ENCODE measurements at regions not wholly inside any gene's neighbourhood (a gene's known extent, or its start where the extent isn't known, plus 50 kb on each side); places are given as distances from the start of the nearest gene placed in this dataset.

- no peak for TF ChIP-seq REST (IDR thresholded peaks at IDR 0.05)
Measured at GRCh38 chr18:6543330-6543908, 128.7 kb upstream of the L3MBTL4 start (continued).

- Histone ChIP-seq H3K27me3 (ENCODE audit: control insufficient read depth in 4 of 4, insufficient read depth in 4 of 4, low read length in 3 of 4) (peaks cover 0 to 2% (median 0%) of the 10 kb centered on the region in 4 donors), H3K9me3 (ENCODE audit: control insufficient read depth in 4 of 4, low read length in 3 of 4) (no peaks in the 10 kb centered on the region), H3K9ac (ENCODE audit: low read depth in 1 of 2, low read length in 2 of 2) (no peak overlapping the region), H3K36me3 (ENCODE audit: control insufficient read depth in 4 of 4, insufficient read depth in 3 of 4, low read depth in 1 of 4, low read length in 3 of 4) (no peaks in the 10 kb centered on the region), H3K4me3 (ENCODE audit: low read depth in 1 of 3, low read length in 3 of 3) (no peak overlapping the region), H3K4me1 (ENCODE audit: control insufficient read depth in 4 of 4, insufficient read depth in 4 of 4, low read length in 3 of 4) (no peaks in the 10 kb centered on the region), H3K27ac (ENCODE audit: low read depth in 1 of 2, low read length in 2 of 2) (no peak overlapping the region)
- no peak for DNase-seq (ENCODE audit: low spot score)
- TF ChIP-seq HNF4A (conservative IDR thresholded peaks at IDR 0.05): no peak
- no peak for TF ChIP-seq YY1 (IDR thresholded peaks at IDR 0.05)
- TF ChIP-seq SP1 (IDR thresholded peaks at IDR 0.05): no peak
- no peak for TF ChIP-seq EGR1 (IDR thresholded peaks at IDR 0.05; ENCODE audit: low read depth in 2 of 2)
- no peak for TF ChIP-seq RAD21 (IDR thresholded peaks at IDR 0.05)
- TF ChIP-seq NR2F2 (IDR thresholded peaks at IDR 0.05): no peak
- WGBS: 80% methylated on average over 4 of the region's 4 CpGs
Measured at GRCh38 chr18:6546229-6546628, 131.5 kb upstream of the L3MBTL4 start.

- Histone ChIP-seq H3K36me3 (ENCODE audit: control insufficient read depth in 4 of 4, insufficient read depth in 3 of 4, low read depth in 1 of 4, low read length in 3 of 4) (no peaks in the 10 kb centered on the region), H3K9me3 (ENCODE audit: control insufficient read depth in 4 of 4, low read length in 3 of 4) (no peaks in the 10 kb centered on the region), H3K27ac (ENCODE audit: low read depth in 1 of 2, low read length in 2 of 2) (no peak overlapping the region), H3K9ac (ENCODE audit: low read depth in 1 of 2, low read length in 2 of 2) (no peak overlapping the region), H3K4me3 (ENCODE audit: low read depth in 1 of 3, low read length in 3 of 3) (no peak overlapping the region), H3K4me1 (ENCODE audit: control insufficient read depth in 4 of 4, insufficient read depth in 4 of 4, low read length in 3 of 4) (no peaks in the 10 kb centered on the region), H3K27me3 (ENCODE audit: control insufficient read depth in 4 of 4, insufficient read depth in 4 of 4, low read length in 3 of 4) (peaks cover 0 to 2% (median 0%) of the 10 kb centered on the region in 4 donors)
- WGBS: 55% methylated on average over 1 of the region's 1 CpG
- DNase-seq (ENCODE audit: low spot score): no peak
- TF ChIP-seq FOXA1 (IDR thresholded peaks at IDR 0.05): no peak
- no peak for TF ChIP-seq FOXA2 (IDR thresholded peaks at IDR 0.05)
Measured at GRCh38 chr18:6547476-6547875, 132.8 kb upstream of the L3MBTL4 start.

- Histone ChIP-seq H3K27ac (ENCODE audit: low read depth in 1 of 2, low read length in 2 of 2) (no peak overlapping the region), H3K9ac (ENCODE audit: low read depth in 1 of 2, low read length in 2 of 2) (no peak overlapping the region), H3K4me3 (ENCODE audit: low read depth in 1 of 3, low read length in 3 of 3) (no peak overlapping the region), H3K4me1 (ENCODE audit: control insufficient read depth in 4 of 4, insufficient read depth in 4 of 4, low read length in 3 of 4) (no peaks in the 10 kb centered on the region), H3K36me3 (ENCODE audit: control insufficient read depth in 4 of 4, insufficient read depth in 3 of 4, low read depth in 1 of 4, low read length in 3 of 4) (no peaks in the 10 kb centered on the region), H3K27me3 (ENCODE audit: control insufficient read depth in 4 of 4, insufficient read depth in 4 of 4, low read length in 3 of 4) (peaks cover 0 to 4% (median 0%) of the 10 kb centered on the region in 4 donors), H3K9me3 (ENCODE audit: control insufficient read depth in 4 of 4, low read length in 3 of 4) (no peaks in the 10 kb centered on the region)
- TF ChIP-seq TAF1 (conservative IDR thresholded peaks at IDR 0.05): no peak
- no peak for TF ChIP-seq RAD21 (IDR thresholded peaks at IDR 0.05)
- no peak for TF ChIP-seq GABPA (IDR thresholded peaks at IDR 0.05 in 1 of 2, conservative IDR thresholded peaks at IDR 0.05 in 1 of 2)
- TF ChIP-seq EGR1 (IDR thresholded peaks at IDR 0.05; ENCODE audit: low read depth in 2 of 2): no peak
- TF ChIP-seq ATF3 (IDR thresholded peaks at IDR 0.05): no peak
- TF ChIP-seq RXRA (IDR thresholded peaks at IDR 0.05): no peak
- TF ChIP-seq HNF4A (conservative IDR thresholded peaks at IDR 0.05): no peak
- TF ChIP-seq FOXA1 (IDR thresholded peaks at IDR 0.05): no peak
- no peak for TF ChIP-seq HNF4G (IDR thresholded peaks at IDR 0.05)
- TF ChIP-seq REST (IDR thresholded peaks at IDR 0.05): no peak
- no peak for TF ChIP-seq JUND (IDR thresholded peaks at IDR 0.05)
- no peak for TF ChIP-seq MAX (IDR thresholded peaks at IDR 0.05)
- no peak for TF ChIP-seq YY1 (IDR thresholded peaks at IDR 0.05)
- no peak for TF ChIP-seq FOXA2 (IDR thresholded peaks at IDR 0.05)
- 56% methylated on average over 3 of the region's 3 CpGs for WGBS
- no peak for DNase-seq (ENCODE audit: low spot score)
Measured at GRCh38 chr18:6553234-6553900, 138.7 kb upstream of the L3MBTL4 start.
